GOT3 (cell line): ENCODE measurements at regions not wholly inside any gene's neighbourhood (a gene's known extent, or its start where the extent isn't known, plus 50 kb on each side); places are given as distances from the start of the nearest gene placed in this dataset.
"Not testable (repeated sequence)": the region's sequence is repeated elsewhere in the genome, so short reads cannot be mapped to it uniquely, and the experiment has no call there.

Experiments
- DNase-seq: peaks from one replicate; lab custom pipeline; 2025; ENCODE audit warnings: mixed read lengths; lab: John Stamatoyannopoulos, UW

DNA sequence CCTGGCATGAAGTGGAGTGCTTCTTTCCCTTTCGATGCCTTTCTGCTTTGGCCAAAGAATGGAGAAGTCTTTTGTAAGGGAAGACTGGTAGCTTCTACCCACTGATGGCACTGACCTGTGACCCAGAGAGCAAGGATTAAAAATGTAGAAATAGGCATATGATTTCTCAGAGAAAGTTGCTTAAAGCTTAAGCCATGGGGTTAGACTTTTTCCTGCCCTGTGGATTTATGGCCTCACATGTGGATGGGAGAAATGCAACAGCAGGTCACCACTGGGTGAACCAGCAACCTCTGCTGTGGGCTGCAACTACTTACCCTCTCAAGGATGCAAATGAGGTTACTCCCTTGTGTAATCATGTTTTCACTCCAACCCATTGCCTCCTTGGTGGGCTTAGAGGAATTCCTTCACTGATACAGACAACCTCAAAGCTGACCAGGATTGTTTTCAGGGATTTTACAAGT, 86.7 kb upstream of the CDC42EP3 start:
- not testable (repeated sequence) for DNase-seq

DNA sequence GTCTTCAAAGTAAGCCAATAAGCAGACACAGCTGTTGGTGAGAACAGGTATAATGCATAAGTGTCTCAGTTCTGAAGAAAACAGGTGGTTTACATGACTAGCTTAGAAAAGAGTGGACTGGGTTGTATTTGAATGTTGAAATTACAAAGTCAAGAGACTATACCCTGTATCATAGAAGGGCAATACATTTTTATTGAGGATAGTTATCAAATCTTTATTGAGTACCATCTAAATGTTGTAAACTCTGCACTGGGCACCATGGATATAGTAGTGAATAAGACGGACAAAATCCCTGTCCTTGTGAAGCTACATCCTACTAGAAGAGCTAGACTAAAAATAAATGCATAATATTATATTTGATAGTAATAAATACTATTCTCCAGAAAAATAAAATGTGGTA, 88.5 kb upstream of the CDC42EP3 start:
- not testable (repeated sequence) for DNase-seq

DNA sequence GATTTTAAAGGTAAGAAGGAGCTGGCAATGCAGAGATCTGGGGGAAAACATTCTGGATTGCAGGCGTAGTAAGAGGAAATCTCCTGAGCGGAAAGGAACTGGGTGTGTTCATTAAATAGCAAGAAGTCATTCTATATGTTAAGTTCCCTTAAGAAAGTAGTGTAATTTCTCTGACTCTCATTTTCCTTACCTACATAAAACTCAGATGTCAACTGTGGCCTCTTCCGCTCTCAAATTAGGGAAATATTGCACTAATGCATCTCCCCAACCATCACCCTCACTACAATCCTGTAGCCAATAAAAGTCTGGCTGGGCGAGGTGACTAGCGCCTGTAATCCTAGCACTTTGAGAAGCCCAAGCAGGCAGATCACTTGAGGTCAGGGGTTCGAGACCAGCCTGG, 89.0 kb upstream of the CDC42EP3 start:
- DNase-seq: no peak

DNA sequence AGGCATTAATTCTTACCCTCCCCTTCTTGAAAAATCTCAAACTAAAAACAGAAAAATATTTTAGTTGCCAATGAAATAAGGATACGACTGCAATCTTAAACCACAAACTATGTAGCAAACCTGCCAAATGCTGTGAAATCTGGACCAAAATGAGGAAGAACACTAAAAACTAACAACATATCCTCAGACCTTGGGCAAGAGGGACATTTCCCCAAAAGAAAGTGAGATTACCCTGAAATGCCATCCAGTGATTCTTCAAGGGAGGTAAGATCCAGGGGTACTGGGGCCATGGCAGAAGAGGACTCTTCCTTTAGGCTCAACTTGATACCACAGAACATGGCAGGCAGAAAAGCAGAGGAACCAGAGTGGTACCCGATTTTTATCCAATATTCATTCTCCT, 90.8 kb upstream of the CDC42EP3 start:
- DNase-seq: not testable (repeated sequence)

DNA sequence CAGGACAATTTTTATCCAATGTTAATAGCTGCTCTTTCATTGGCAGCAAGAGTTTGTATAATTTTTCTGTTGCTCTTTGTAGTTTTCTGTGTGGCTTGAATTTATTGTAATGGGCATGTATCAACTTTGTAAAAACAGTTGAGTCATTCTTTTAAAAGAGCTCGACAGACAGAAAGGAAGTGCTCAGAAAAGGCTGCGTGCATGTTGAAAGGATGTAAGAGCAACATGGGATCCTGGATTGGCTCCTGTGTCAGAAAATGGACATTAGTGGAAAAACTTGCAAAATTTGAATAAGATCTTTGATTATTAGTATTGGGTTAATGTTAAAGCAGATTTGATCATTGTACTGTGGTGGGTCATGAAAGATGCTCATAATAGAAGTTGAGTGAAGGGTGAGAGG, 93.3 kb upstream of the CDC42EP3 start:
- DNase-seq: no peak

DNA sequence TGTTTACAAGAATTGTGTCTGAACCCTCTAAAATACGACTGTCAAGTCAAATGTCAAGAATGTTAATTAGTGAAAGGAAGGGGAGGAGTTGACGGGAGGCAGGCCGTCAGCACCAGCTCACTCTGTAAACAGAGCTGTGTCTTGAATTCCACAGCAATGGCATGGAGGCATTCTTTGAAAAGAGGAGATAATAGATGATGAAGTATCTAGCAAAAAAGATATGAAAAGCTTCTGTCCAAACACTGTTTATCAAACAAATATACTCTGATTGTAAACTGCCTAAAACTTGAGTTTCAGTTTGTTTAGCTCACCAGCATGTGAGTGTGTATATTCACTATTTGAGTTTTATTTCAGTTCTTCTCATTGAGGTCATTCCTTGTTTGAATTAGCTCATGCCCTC, 94.7 kb upstream of the CDC42EP3 start:
- DNase-seq: no peak

DNA sequence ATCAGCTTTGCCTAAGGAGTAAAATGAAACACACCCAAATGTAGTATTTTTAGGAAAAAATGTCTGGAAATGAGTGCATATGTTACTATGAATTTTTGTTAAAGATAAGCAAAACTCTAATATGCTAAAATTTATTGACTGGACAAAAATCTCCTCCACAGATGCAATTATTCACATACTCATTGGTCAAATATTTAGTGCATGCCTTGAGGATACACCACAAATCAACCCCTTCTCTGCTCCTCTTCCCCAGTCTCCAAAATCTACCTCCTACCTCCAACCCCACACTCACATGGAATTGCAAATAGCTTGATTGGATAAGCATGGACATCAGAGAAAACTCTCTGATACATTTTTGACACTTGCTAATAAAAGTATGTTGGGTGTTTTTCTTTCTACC, 95.6 kb upstream of the CDC42EP3 start:
- no peak for DNase-seq

DNA sequence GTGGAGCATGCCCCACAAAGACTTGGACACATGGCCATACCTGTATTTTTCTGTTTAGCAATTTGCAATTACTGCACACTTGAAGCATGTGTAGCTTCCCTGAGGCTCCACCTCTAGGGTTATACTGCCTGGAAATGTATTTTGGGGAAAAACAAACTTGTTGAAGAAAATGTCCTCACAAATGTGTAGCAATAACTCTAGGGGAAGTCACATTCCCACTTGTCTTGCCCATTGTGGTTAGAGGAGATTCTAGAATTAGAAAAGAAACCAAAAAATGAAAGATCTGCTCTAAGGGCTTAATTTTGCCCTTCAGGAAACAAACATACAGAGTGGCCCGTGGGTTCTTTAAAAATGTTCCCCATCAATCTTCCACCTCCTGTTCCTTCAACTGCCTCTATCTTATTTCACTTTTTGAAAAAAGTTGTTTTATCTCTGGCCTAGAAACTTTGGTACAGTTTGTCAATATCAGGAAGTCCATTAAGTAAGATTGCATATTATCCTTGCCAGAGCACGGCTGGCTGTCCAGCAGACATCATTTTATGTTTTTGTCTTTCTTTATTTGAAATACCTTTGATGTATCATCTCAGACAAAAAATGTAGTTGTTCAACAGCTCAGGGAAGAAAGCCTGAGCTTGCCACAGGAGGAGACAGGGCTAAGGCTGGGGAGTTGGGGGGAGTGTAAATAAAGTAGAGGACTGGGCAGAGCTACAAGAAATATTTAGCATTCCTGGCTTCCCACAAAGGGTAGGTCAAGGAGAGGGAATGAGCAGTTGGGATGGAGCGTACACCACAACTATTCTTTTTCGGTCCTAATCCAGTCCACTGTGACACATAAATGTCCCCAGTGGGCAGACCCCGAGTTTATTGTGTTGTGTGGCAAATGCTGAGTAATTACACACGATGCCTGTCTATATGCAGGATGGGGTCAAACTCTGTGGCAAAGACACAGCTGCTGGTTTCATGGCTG, 96.8 kb upstream of the CDC42EP3 start:
- DNase-seq: no peak

DNA sequence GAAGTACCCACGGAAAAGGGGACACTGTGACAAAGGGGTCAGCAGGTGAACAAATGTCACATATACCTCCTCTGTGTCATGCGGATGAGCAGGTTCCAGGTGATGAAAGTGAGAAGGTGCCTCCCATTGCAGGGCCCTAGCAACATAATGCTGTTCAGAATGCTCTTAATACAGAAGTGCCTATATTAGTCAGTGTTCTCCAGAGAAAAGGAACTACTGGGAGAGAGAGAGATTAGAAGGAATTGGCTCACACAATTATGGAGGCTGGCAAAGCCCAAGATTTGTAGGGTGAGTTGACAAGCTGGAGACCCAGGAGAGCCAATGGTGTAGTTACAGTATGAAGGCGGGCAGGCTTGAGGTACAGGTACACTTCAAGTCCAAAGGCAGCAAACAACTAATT, 98.1 kb upstream of the CDC42EP3 start:
- DNase-seq: no peak

DNA sequence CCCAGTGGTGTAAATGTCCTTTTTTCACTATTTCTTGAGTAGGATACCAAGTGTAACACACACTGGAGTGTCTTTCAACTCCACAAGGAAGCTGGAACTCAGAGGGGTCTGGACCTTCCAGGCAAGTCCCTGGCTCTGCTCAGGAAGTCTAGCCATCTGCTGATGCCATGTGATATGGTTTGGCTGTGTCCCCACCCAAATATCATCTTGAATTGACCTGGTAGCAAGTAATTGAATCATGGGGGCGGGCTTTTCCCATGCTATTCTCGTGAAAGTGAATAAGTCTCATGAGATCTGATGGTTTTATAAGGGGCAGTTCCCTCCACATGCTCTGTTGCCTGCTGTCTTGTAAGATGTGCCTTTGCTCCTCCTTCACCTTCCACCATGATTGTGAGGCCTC, 99.4 kb upstream of the CDC42EP3 start:
- no peak for DNase-seq

DNA sequence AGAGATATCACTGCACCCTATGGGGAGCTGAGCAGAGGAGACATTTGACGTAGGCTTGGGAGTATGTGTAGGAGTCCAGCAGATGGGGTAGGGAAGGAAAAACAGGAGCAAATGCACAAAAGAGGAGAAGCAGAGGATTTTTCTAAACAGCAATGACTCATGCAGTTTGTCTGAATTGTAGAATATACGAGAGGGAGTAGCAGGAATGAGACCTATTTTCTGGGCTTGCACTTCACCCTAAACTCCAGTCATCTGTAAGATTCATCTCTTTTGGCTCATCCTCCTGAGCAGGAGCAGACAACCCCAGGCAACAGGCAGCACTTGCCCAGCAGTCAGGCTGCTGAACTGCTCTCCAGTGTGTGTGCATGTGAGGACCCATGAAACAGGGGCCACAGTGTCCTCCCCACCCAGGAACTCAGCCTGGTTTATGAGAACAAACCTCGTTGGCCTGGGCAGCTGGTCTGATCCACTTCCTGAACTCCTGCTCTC, 100.2 kb upstream of the CDC42EP3 start:
- no peak for DNase-seq

DNA sequence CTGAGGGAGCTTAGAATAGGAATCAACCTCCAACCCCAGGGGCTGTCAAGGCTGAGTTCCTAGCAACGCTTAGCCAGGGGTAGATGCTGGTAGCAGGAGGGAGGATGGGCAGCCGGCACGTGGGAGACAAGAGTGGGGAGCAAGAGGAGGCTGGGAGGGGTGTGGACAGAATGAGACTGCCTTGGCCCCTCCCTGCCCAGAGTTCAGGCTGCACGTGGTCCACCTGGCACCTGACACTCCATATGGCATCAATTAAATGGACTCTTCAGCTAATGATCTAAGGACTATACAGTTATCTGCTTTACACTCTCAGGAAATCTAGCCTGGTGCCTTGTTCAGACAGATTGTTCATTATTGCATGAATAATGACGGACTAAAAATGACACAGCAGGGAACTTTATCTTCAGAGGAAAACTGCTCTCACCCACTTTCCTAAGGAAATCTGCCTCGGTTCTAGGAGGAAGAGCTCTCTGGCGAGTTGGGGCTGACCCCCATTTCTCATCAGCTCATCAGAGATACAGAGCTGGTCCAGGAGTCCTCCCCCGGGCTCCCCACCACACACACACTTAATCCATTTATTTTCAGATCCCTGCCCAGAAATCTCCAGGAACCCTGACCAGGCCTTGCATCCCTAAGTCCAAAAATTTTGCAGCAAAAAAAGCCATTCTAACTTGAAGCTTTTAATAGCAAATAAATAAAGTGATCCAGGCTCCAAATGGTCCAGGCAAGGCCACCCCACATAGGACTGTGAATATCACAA, 102.1 kb upstream of the CDC42EP3 start:
- DNase-seq: no peak

DNA sequence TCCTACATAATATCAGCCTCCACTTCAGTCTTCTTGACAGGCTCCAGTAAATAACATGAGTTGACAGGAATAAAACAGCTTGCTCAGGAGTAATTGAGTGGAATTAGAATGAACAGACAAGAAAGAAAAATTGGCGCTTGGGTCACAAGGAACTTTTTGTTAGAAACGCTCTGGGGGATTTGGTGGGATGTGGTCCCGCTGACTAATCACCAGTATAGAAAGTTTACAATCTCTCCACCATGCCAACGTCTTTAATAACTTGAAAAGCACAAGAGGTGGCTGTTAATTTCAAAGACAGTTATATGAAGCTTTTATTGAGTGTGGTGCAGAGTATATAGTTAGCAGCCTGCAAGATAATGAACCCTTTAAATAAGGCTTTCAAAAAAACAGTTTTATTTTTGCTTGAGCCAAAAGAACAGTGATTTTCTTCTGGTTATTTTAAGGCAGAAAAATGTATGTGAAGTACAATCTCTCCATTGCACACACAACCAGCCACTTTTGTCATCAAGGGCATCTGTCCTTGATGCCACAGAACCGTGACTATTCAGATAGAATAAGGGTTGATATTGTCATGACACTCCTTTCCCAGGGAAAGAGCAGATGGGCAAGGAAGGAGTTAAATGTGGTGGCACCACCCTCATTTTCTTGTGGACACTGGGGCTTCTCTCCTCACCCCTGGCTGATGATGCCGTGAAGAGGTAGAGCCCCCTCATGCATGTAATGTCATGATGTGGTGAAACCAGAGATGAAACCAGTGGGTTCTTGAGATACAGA, 102.9 kb upstream of the CDC42EP3 start:
- DNase-seq: not testable (repeated sequence)

DNA sequence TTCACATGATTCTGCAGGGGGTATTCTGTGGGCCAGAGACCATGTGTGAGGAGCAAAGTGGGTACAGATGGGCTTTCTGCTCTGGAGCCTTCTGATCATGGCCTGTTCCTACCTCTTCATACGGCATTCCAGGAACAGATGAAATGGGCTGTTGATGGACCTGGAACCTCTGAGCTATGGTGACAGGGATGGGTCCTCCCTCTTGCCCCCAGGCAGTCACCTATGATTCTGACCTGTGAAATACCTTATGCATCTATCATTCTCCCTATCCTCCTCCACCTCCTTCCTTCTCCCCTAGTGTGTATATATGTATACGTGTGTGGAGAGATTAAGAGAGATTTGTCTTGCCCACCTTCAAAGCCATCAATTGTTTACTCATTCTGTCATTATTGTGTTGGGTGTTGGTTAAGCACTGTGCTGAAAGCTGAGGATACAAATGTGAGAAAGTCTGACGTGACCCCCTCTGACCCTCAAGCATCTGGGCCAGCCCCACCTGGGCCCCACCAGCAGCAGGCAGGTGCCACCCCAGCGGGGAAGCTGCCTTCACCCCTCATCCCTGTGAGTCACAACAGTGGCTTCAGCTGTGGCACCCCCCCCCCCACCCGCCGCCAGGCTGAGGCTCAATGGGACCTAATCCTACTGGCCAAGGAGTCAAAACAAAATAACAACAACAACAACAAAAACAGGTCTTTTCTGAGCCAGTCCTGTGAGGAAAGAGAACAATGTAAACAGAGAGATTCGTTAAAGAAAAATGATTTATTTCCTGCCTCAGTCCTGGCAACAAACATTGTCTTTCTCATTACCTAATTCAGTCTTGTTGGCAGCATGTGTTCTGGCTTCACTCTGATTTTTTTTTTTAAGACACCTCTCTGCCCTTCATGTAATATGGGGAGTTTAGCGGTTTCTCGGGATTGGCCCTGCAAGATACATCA, 103.8 kb upstream of the CDC42EP3 start:
- no peak for DNase-seq

DNA sequence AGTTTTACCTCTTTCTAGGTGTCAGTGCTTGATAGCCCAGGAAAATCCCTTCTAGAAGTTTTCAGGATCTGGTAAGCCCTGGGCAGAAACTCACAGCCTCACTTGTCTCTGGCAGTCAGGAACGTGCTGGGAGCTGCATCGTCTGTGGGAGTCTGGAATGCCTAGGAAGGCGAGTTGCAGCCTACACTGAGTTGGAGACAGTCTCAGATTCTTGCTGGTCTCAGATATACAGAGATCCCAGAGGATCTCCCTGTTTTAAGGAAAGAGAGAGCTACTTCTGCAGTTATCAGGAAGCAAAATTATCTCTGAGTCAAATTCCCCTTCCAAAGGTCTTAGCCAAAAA, 104.4 kb upstream of the CDC42EP3 start:
- no peak for DNase-seq

DNA sequence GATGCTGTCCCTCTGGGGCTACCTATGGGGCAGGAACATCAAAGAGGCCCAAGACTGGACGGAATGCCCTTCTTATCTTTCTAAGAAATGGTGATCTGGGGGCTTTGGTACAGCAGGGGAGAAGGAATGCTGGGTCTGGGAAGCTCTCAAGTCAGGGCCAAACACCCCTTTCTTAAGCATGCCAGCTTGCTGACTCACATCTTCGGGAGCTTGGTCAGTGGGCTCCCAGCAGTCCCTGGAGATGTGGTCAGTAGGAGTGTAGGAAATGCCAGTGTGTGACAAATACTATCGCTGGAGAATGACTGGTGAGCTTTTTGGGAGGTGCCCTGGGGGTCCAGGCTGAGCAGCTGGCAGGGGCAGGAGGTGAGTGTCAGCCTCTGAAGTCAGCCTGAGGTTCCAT, 105.0 kb upstream of the CDC42EP3 start:
- DNase-seq: no peak

DNA sequence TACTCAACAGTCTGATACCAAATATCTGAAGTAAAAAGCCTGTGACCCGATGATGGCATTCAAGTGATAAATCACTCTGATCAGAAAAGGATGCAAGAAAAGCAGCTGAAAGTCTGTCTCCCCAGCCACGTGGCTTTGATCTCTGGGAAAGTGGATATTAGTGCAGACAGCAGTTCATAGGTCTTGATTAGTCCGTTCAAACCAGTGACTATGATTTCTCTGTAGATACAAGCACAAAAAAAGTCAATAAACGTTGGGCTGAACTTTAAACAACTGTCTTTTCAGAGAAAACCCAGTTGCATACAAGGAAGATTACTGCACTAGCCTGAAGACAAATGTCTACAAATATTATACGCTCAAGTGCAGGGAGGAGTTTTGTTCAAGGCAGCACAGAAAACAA, 107.7 kb upstream of the CDC42EP3 start:
- no peak for DNase-seq

DNA sequence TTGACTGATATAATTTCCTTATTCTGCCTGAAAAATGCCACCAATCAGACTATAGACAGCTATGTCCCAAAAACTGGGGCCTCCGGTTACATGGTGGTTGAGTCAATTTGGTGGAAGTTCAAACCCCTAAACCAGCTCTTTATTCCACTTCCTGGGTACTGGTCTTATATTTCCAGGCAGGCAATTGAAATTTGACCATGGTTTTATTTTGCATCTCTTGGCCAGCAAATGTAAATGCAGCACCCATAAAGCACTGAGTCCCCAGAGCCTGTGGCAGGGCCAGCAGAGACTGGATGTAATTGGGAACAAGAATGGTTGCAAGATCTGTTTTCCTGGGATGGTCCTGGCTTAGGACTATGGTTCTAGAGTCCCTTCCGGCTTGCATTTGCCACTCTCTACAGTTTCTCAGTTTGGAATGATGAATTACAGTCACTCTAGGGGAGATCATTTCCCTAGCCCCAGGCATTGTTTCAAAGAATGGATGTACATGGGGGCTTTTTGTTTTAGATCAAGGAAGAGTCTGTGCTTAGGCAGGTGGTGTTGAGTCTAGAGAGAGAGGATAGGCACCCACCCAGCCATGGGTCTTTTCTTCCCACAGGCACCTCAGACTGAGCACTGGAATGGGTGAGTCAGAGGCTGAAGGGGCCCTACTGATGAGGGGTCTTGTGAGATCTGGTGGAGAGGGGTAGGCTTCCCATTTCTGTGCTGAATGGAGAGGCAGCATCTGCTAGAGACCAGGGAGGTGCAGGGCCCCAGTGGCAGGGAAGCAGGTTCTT, 108.4 kb upstream of the CDC42EP3 start:
- DNase-seq: no peak

DNA sequence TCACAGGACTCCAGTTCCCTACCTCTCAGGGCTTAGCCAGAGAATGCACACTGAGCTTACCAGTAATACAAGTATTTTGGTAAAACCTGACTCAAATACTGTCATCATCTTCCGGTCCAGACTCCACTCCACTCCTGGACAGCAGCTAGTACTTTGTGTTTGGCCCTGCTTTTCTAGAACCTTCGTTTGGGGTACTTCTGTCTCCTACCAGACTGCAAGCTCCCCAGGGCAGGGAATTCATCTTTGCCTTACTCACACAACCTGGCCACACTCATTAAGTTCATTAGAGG, 108.9 kb upstream of the CDC42EP3 start:
- no peak for DNase-seq

DNA sequence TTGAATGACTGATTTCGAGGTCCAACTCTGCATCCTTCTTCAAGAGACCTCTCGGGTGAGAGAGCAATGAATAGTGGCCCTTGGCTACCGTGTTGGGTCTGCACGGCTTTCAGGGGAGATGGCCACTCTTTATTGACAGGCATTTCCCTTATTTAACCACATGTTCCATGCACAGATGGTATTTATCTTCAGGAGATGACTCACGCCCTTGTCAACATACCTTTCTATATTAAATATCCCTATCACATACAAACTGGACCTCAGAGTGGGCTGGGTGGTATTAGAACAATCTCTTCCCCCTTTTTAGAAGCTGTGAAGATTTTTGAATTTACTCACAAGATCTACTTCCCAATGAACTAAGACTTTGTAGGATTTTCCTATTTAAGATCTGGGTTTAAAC, 109.6 kb upstream of the CDC42EP3 start:
- no peak for DNase-seq
